NCI-H2107 treated with DMSO at 0.1 percent for 48 hours (cell line): ENCODE measurements at regions not wholly inside any gene's neighbourhood (a gene's known extent, or its start where the extent isn't known, plus 50 kb on each side); places are given as distances from the start of the nearest gene placed in this dataset.
"Not testable (repeated sequence)": the region's sequence is repeated elsewhere in the genome, so short reads cannot be mapped to it uniquely, and the experiment has no call there.

Experiments used
- DNase-seq: peaks from one replicate; lab custom pipeline; 2025; ENCODE audit not compliant: unreplicated experiment; lab: John Stamatoyannopoulos, UW

GRCh38 chr1:229913489-229913888 lies 153.5 kb upstream of the GALNT2 start:
- peak; percentile 42 for DNase-seq

- DNase-seq = not testable (repeated sequence)
Measured at GRCh38 chr1:229919488-229919887, 147.6 kb upstream of the GALNT2 start.

- no peak for DNase-seq
Measured at GRCh38 chr1:229920683-229921082, 146.4 kb upstream of the GALNT2 start.

GRCh38 chr1:229922249-229922648 lies 144.8 kb upstream of the GALNT2 start:
- no peak for DNase-seq

- no peak for DNase-seq
Measured at GRCh38 chr1:229924639-229925038, 142.4 kb upstream of the GALNT2 start.

- no peak for DNase-seq
Measured at GRCh38 chr1:229928767-229929166, 138.3 kb upstream of the GALNT2 start.

GRCh38 chr1:229931751-229932150 lies 135.3 kb upstream of the GALNT2 start:
- not testable (repeated sequence) for DNase-seq

GRCh38 chr1:229935157-229935556 lies 131.9 kb upstream of the GALNT2 start:
- not testable (repeated sequence) for DNase-seq

GRCh38 chr1:229938551-229938950 lies 128.5 kb upstream of the GALNT2 start:
- DNase-seq = no peak

- no peak for DNase-seq
Measured at GRCh38 chr1:229940684-229941083, 126.4 kb upstream of the GALNT2 start.

GRCh38 chr1:229941160-229941559 lies 125.9 kb upstream of the GALNT2 start:
- no peak for DNase-seq

GRCh38 chr1:229941831-229942230 lies 125.2 kb upstream of the GALNT2 start:
- DNase-seq = no peak

GRCh38 chr1:229942501-229942900 lies 124.5 kb upstream of the GALNT2 start:
- no peak for DNase-seq

- DNase-seq = no peak
Measured at GRCh38 chr1:229943148-229943714, 123.8 kb upstream of the GALNT2 start.

GRCh38 chr1:229943988-229944743 lies 122.9 kb upstream of the GALNT2 start:
- DNase-seq = no peak

GRCh38 chr1:229945795-229946194 lies 121.2 kb upstream of the GALNT2 start:
- DNase-seq = no peak

GRCh38 chr1:229947968-229948367 lies 119.1 kb upstream of the GALNT2 start:
- no peak for DNase-seq

GRCh38 chr1:229948438-229948837 lies 118.6 kb upstream of the GALNT2 start:
- DNase-seq = no peak

- DNase-seq = no peak
Measured at GRCh38 chr1:229949500-229949899, 117.5 kb upstream of the GALNT2 start.

- DNase-seq = peak; percentile 22
Measured at GRCh38 chr1:229950020-229950419, 117.0 kb upstream of the GALNT2 start.

- no peak for DNase-seq
Measured at GRCh38 chr1:229950908-229951307, 116.1 kb upstream of the GALNT2 start.

GRCh38 chr1:229951856-229952534 lies 115.0 kb upstream of the GALNT2 start:
- no peak for DNase-seq
